ENCODE measurements at regions not wholly inside any gene's neighbourhood (a gene's known extent, or its start where the extent isn't known, plus 50 kb on each side); places are given as distances from the start of the nearest gene placed in this dataset.
"Not testable (repeated sequence)": the region's sequence is repeated elsewhere in the genome, so short reads cannot be mapped to it uniquely, and the experiment has no call there.

DNA sequence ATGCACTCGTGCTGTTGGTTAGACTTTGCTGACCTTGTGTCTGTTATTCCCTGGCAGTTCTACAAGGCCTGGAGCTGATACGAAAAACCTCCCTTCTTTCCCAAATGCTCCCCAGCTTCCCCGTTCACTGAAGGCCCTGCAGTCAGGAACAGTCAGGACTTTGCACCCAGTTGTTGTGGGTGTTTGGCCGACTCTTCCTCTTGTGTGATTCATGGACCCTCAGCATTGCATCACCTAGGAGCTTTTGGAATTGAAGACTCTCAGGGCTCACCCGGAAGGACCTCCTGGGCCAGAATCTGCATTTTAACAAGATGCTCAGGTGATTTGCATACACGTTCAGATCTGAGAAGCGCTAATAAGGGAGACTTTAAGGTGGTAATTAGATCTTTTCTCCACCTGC, 67.2 kb upstream of the FAM90A1 start:
- TF ChIP-seq, protein P1, sequence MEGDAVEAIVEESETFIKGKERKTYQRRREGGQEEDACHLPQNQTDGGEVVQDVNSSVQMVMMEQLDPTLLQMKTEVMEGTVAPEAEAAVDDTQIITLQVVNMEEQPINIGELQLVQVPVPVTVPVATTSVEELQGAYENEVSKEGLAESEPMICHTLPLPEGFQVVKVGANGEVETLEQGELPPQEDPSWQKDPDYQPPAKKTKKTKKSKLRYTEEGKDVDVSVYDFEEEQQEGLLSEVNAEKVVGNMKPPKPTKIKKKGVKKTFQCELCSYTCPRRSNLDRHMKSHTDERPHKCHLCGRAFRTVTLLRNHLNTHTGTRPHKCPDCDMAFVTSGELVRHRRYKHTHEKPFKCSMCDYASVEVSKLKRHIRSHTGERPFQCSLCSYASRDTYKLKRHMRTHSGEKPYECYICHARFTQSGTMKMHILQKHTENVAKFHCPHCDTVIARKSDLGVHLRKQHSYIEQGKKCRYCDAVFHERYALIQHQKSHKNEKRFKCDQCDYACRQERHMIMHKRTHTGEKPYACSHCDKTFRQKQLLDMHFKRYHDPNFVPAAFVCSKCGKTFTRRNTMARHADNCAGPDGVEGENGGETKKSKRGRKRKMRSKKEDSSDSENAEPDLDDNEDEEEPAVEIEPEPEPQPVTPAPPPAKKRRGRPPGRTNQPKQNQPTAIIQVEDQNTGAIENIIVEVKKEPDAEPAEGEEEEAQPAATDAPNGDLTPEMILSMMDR (conservative IDR thresholded peaks at IDR 0.05; ENCODE audit: low read depth, low read length) = not testable (repeated sequence)
- TF ChIP-seq EZH2 (IDR thresholded peaks at IDR 0.05; ENCODE audit: borderline replicate concordance, low read depth, low read length, poor library complexity, severe bottlenecking) = not testable (repeated sequence)
